Activated CD8-positive, alpha-beta memory T cell treated with anti-CD3 and anti-CD28 coated beads for 36 hours (primary cell): ENCODE measurements at regions not wholly inside any gene's neighbourhood (a gene's known extent, or its start where the extent isn't known, plus 50 kb on each side); places are given as distances from the start of the nearest gene placed in this dataset.
"Not testable (repeated sequence)": the region's sequence is repeated elsewhere in the genome, so short reads cannot be mapped to it uniquely, and the experiment has no call there.

Experiments
- CTCF ChIA-PET: fragments of 350-600 bp; sonication (Branson Sonifier 250); formaldehyde crosslinking; loops from one replicate; lab custom pipeline; 2021; ENCODE audit warnings: antibody characterized with exemption; lab: Charles Lee
- POLR2A ChIA-PET: fragments of 350-600 bp; sonication (Branson Sonifier 250); formaldehyde crosslinking; loops from one replicate; lab custom pipeline; 2021; ENCODE audit warnings: antibody characterized with exemption; lab: Charles Lee

GRCh38 chr11:44471603-44472002 is 93.9 kb upstream of the CD82 start:
- ChIA-PET CTCF (no interaction called here), POLR2A (no interaction called here)

GRCh38 chr11:44472916-44473315 is 92.5 kb upstream of the CD82 start:
- POLR2A ChIA-PET = no interaction called here
- CTCF ChIA-PET = no interaction called here

- CTCF ChIA-PET = no interaction called here
- POLR2A ChIA-PET = no interaction called here
These were observed 90.8 kb upstream of the CD82 start for GRCh38 chr11:44474702-44475101.

GRCh38 chr11:44475114-44475686 is 90.3 kb upstream of the CD82 start:
- CTCF ChIA-PET = no interaction called here
- POLR2A ChIA-PET = no interaction called here

GRCh38 chr11:44482338-44482737 is 83.1 kb upstream of the CD82 start:
- CTCF ChIA-PET, POLR2A ChIA-PET: not testable (repeated sequence)

- POLR2A ChIA-PET = no interaction called here
These were observed 81.4 kb upstream of the CD82 start for GRCh38 chr11:44483919-44484610.

GRCh38 chr11:44488165-44488965 is 77.1 kb upstream of the CD82 start:
- CTCF ChIA-PET = no interaction called here
- POLR2A ChIA-PET = no interaction called here

More at GRCh38 chr11:44483919-44484610, 81.4 kb upstream of the CD82 start:
- CTCF ChIA-PET = no interaction called here

GRCh38 chr11:44493383-44493782 is 72.1 kb upstream of the CD82 start:
- ChIA-PET POLR2A (no interaction called here), CTCF (no interaction called here)

- ChIA-PET POLR2A (no interaction called here), CTCF (no interaction called here)
These were observed 71.5 kb upstream of the CD82 start for GRCh38 chr11:44493930-44494329.

- ChIA-PET POLR2A (no interaction called here), CTCF (no interaction called here)
These were observed 70.7 kb upstream of the CD82 start for GRCh38 chr11:44494785-44495184.

- ChIA-PET CTCF (no interaction called here), POLR2A (no interaction called here)
These were observed 69.1 kb upstream of the CD82 start for GRCh38 chr11:44496391-44496790.

GRCh38 chr11:44498089-44498871 is 67.2 kb upstream of the CD82 start:
- ChIA-PET CTCF (interaction anchor here (0.7 kb wide), 1 partner anchor 9 kb away, joined by 3 read pairs; no protein-coding TSS in a partner anchor), POLR2A (no interaction called here)

- POLR2A ChIA-PET = no interaction called here
- CTCF ChIA-PET = no interaction called here
These were observed 63.0 kb upstream of the CD82 start for GRCh38 chr11:44502506-44502905.

GRCh38 chr11:44505581-44506054 is 59.8 kb upstream of the CD82 start:
- ChIA-PET POLR2A (no interaction called here), CTCF (no interaction called here)

- ChIA-PET POLR2A (no interaction called here), CTCF (interaction anchor here (1.1 kb wide), 1 partner anchor 9 kb away, joined by 3 read pairs; no protein-coding TSS in a partner anchor)
These were observed 59.0 kb upstream of the CD82 start for GRCh38 chr11:44506375-44507016.

GRCh38 chr11:44507491-44507890 is 58.0 kb upstream of the CD82 start:
- CTCF ChIA-PET = interaction anchor here (1.1 kb wide), 1 partner anchor 10 kb away, joined by 3 read pairs; no protein-coding TSS in a partner anchor
- POLR2A ChIA-PET = no interaction called here

- ChIA-PET CTCF (no interaction called here), POLR2A (no interaction called here)
These were observed 57.5 kb upstream of the CD82 start for GRCh38 chr11:44507896-44508445.

- CTCF ChIA-PET = no interaction called here
- POLR2A ChIA-PET = no interaction called here
These were observed 56.2 kb upstream of the CD82 start for GRCh38 chr11:44509296-44509695.

- ChIA-PET POLR2A (no interaction called here), CTCF (no interaction called here)
These were observed 55.1 kb upstream of the CD82 start for GRCh38 chr11:44510372-44510771.
